ENCODE measurements at regions not wholly inside any gene's neighbourhood (a gene's known extent, or its start where the extent isn't known, plus 50 kb on each side); places are given as distances from the start of the nearest gene placed in this dataset.

- no peak for TF ChIP-seq BRCA1 (IDR thresholded peaks at IDR 0.05; ENCODE audit: low read depth, low read length)
- no peak for TF ChIP-seq NFYA (IDR thresholded peaks at IDR 0.05; ENCODE audit: borderline replicate concordance, low read depth, low read length)
- no peak for TF ChIP-seq ZNF687 (IDR thresholded peaks at IDR 0.05)
- TF ChIP-seq, protein P1, sequence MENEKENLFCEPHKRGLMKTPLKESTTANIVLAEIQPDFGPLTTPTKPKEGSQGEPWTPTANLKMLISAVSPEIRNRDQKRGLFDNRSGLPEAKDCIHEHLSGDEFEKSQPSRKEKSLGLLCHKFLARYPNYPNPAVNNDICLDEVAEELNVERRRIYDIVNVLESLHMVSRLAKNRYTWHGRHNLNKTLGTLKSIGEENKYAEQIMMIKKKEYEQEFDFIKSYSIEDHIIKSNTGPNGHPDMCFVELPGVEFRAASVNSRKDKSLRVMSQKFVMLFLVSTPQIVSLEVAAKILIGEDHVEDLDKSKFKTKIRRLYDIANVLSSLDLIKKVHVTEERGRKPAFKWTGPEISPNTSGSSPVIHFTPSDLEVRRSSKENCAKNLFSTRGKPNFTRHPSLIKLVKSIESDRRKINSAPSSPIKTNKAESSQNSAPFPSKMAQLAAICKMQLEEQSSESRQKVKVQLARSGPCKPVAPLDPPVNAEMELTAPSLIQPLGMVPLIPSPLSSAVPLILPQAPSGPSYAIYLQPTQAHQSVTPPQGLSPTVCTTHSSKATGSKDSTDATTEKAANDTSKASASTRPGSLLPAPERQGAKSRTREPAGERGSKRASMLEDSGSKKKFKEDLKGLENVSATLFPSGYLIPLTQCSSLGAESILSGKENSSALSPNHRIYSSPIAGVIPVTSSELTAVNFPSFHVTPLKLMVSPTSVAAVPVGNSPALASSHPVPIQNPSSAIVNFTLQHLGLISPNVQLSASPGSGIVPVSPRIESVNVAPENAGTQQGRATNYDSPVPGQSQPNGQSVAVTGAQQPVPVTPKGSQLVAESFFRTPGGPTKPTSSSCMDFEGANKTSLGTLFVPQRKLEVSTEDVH (IDR thresholded peaks at IDR 0.05; ENCODE audit: low read depth, partially characterized antibody), result no peak
- peak; percentile 43; the same call in 1 of the 2 replicates for TF ChIP-seq CREB1 (IDR thresholded peaks at IDR 0.05; ENCODE audit: low read depth)
- peak; percentile 75; the same call in 1 of the 2 replicates for TF ChIP-seq JUND (IDR thresholded peaks at IDR 0.05; ENCODE audit: low read depth, low read length)
- no peak for TF ChIP-seq KAT2A (conservative IDR thresholded peaks at IDR 0.05; ENCODE audit: control insufficient read depth, low read depth, low read length)
- TF ChIP-seq ZBED1 (IDR thresholded peaks at IDR 0.05; ENCODE audit: borderline replicate concordance), result peak; percentile 63; the same call in 1 of the 2 replicates
- TF ChIP-seq SP1 (IDR thresholded peaks at IDR 0.05; ENCODE audit: low read depth, low read length), result no peak
- peak in 1 of 2 experiments; percentile 58; a peak in 1 of 4 replicates for TF ChIP-seq ETV6 (conservative IDR thresholded peaks at IDR 0.05 in 1 of 2, IDR thresholded peaks at IDR 0.05 in 1 of 2; ENCODE audit: borderline replicate concordance in 1 of 2, low read depth in 1 of 2)
- no peak for TF ChIP-seq CEBPB (IDR thresholded peaks at IDR 0.05; ENCODE audit: borderline replicate concordance in 1 of 2, low read depth in 2 of 2, low read length in 2 of 2)
- TF ChIP-seq CHD2 (IDR thresholded peaks at IDR 0.05; ENCODE audit: borderline replicate concordance, low read depth, low read length), result no peak
- TF ChIP-seq ZZZ3 (IDR thresholded peaks at IDR 0.05; ENCODE audit: control insufficient read depth, insufficient read length, low read depth), result no peak
- no peak for TF ChIP-seq ZBTB40 (IDR thresholded peaks at IDR 0.05; ENCODE audit: borderline replicate concordance)
- TF ChIP-seq SMAD1 (IDR thresholded peaks at IDR 0.05; ENCODE audit: low read depth, partially characterized antibody), result no peak
- no peak for TF ChIP-seq SREBF2 (IDR thresholded peaks at IDR 0.05; ENCODE audit: low read length)
Measured at GRCh38 chr6:68126089-68126749, 508.9 kb upstream of the ADGRB3 start (continued).
